ENCODE measurements at regions not wholly inside any gene's neighbourhood (a gene's known extent, or its start where the extent isn't known, plus 50 kb on each side); places are given as distances from the start of the nearest gene placed in this dataset.
"Not testable (repeated sequence)": the region's sequence is repeated elsewhere in the genome, so short reads cannot be mapped to it uniquely, and the experiment has no call there.

DNA sequence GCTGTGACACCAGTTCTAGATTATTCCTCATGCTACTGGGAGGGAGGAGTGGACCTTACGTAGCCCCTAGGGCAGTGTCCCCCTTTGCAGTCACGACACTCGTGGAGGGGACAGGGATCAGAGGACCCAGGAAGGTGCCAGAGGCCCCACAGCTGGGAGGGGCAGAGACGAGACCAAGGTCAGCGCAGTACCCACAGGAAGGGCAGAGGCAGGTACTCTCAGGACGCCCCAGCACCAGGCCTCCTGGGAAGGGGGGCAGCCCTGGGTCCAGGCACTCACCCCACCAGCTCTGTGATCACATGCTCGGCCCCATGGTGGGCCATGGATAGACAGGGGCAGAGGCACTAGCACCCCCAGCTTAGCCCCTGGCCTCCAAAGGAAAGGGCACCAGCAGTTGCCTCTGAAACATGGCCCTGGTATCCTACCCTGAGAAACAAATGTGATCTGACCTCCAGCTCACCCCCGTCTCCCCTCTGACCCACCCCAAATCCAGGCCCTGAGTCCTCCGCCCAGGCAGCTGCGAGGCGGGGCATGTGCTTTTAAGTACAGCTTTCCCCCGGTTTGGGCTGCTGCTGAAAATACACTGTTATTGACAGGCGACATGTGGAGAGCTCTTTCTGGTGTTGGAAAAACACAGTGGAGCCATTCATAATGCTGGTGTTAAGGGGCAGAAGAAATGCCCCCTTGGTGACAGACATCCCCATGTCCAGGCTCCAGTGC, 361.9 kb downstream of the C16orf95 start:
- Histone ChIP-seq H3K4me1 (ENCODE audit: insufficient read depth, low read length) (peaks cover 24% of the 10 kb centered on the region), H3K79me2 (ENCODE audit: insufficient read depth, low read length) (peaks cover 9% of the 10 kb centered on the region), H4K20me1 (ENCODE audit: insufficient read depth, low read length) (no peaks in the 10 kb centered on the region), H3K4me2 (ENCODE audit: low read length) (no peak overlapping the region), H3K27me3 (ENCODE audit: insufficient read depth, low read length) (peaks cover 6% of the 10 kb centered on the region), H2AFZ (ENCODE audit: low read depth, low read length) (no peak overlapping the region), H3K9me3 (ENCODE audit: insufficient read depth, low read depth, low read length) (peaks cover 5% of the 10 kb centered on the region), H3K36me3 (ENCODE audit: insufficient read depth, low read length) (no peaks in the 10 kb centered on the region), H3K9ac (ENCODE audit: low read length) (no peak overlapping the region), H3K4me3 (ENCODE audit: insufficient read depth, low read depth, low read length) (no peak overlapping the region), H3K27ac (ENCODE audit: low read depth, low read length) (no peak overlapping the region)
- H3K27me3 Mint-ChIP-seq (ENCODE audit: low read depth, unreplicated experiment), result peaks cover 17% of the 10 kb centered on the region
- DNase-seq (ENCODE audit: low read depth), result no peak
- no peaks in the 10 kb centered on the region for H3K9me3 Mint-ChIP-seq (ENCODE audit: unreplicated experiment)
- no peak overlapping the region for H3K27ac Mint-ChIP-seq (ENCODE audit: unreplicated experiment)
- no peak for TF ChIP-seq EZH2 (IDR thresholded peaks at IDR 0.05; ENCODE audit: insufficient read depth, low read length)
- TF ChIP-seq, protein P1, sequence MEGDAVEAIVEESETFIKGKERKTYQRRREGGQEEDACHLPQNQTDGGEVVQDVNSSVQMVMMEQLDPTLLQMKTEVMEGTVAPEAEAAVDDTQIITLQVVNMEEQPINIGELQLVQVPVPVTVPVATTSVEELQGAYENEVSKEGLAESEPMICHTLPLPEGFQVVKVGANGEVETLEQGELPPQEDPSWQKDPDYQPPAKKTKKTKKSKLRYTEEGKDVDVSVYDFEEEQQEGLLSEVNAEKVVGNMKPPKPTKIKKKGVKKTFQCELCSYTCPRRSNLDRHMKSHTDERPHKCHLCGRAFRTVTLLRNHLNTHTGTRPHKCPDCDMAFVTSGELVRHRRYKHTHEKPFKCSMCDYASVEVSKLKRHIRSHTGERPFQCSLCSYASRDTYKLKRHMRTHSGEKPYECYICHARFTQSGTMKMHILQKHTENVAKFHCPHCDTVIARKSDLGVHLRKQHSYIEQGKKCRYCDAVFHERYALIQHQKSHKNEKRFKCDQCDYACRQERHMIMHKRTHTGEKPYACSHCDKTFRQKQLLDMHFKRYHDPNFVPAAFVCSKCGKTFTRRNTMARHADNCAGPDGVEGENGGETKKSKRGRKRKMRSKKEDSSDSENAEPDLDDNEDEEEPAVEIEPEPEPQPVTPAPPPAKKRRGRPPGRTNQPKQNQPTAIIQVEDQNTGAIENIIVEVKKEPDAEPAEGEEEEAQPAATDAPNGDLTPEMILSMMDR (IDR thresholded peaks at IDR 0.05; ENCODE audit: insufficient read depth, low read depth, low read length), result no peak
- H3K36me3 Mint-ChIP-seq (ENCODE audit: low read depth, unreplicated experiment), result peaks cover 2% of the 10 kb centered on the region
- H3K4me3 Mint-ChIP-seq (ENCODE audit: unreplicated experiment), result no peak overlapping the region
- no peaks in the 10 kb centered on the region for H3K4me1 Mint-ChIP-seq (ENCODE audit: low read depth, unreplicated experiment)
- no peak for FAIRE-seq

DNA sequence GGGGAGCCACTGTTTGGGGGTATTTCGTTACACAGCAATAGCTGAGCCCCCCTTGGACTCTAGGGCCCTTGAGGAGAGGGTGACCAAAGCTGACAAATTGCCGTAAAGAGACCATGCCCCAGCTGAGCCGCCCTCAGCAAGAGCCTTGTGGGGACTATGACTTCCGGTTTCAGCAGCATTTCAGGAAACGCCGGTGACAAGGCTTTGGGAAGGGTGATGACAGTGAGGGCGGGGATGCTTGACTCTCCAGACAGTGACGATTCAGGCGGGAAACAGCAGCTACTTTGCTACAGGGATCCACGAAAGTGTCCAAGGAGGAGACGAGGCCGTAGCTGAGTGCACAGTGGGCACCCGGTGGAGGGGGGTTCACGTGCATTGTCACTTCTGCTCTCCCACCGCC, 360.8 kb downstream of the C16orf95 start:
- Mint-ChIP-seq H3K4me1 (ENCODE audit: low read depth, unreplicated experiment) (peaks cover 6% of the 10 kb centered on the region), H3K27me3 (ENCODE audit: low read depth, unreplicated experiment) (peaks cover 27% of the 10 kb centered on the region), H3K36me3 (ENCODE audit: low read depth, unreplicated experiment) (peaks cover 2% of the 10 kb centered on the region), H3K9me3 (ENCODE audit: unreplicated experiment) (no peaks in the 10 kb centered on the region), H3K27ac (ENCODE audit: unreplicated experiment) (no peak overlapping the region), H3K4me3 (ENCODE audit: unreplicated experiment) (no peak overlapping the region)
- DNase-seq (ENCODE audit: low read depth) (no peak), FAIRE-seq (no peak)
- no peaks in the 10 kb centered on the region for H3K79me2 ChIP-seq (ENCODE audit: insufficient read depth, low read length)
- H3K27me3 ChIP-seq (ENCODE audit: insufficient read depth, low read length), result peaks cover 7% of the 10 kb centered on the region
- no peak overlapping the region for H3K4me2 ChIP-seq (ENCODE audit: low read length)
- H3K9me3 ChIP-seq (ENCODE audit: insufficient read depth, low read depth, low read length), result no peaks in the 10 kb centered on the region
- TF ChIP-seq, protein P1 (IDR thresholded peaks at IDR 0.05; ENCODE audit: insufficient read depth, low read depth, low read length), result no peak
- TF ChIP-seq EZH2 (IDR thresholded peaks at IDR 0.05; ENCODE audit: insufficient read depth, low read length), result no peak
- H3K9ac ChIP-seq (ENCODE audit: low read length), result no peak overlapping the region
- no peaks in the 10 kb centered on the region for H4K20me1 ChIP-seq (ENCODE audit: insufficient read depth, low read length)
- no peak overlapping the region for H3K27ac ChIP-seq (ENCODE audit: low read depth, low read length)
- peaks cover 24% of the 10 kb centered on the region for H3K4me1 ChIP-seq (ENCODE audit: insufficient read depth, low read length)
- no peak overlapping the region for H2AFZ ChIP-seq (ENCODE audit: low read depth, low read length)
- no peaks in the 10 kb centered on the region for H3K36me3 ChIP-seq (ENCODE audit: insufficient read depth, low read length)
- no peak overlapping the region for H3K4me3 ChIP-seq (ENCODE audit: insufficient read depth, low read depth, low read length)

DNA sequence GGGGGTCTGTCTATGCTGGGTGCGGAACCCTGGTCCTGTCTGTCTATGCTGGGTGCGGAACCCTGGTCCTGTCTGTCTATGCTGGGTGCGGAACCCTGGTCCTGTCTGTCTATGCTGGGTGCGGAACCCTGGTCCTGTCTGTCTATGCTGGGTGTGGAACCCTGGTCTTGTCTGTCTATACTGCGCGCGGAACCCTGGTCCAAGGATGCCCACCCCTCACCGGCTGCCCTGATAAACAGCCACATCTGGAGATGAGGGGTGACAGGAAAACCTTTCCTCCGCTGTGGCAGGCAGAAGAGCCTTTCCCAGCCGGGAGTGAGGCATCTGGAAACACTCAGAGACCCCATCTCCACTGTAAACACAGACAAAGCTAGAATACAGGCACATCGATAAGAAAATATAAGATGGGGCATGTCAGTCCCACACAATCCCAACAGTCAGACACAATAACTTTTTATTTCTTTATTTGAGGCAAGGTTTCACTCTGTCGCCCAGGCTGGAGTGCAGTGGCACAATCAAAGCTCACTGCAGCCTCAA, 359.5 kb downstream of the C16orf95 start:
- H3K27me3 ChIP-seq (ENCODE audit: insufficient read depth, low read length); H3K27ac Mint-ChIP-seq (ENCODE audit: unreplicated experiment); H3K4me3 Mint-ChIP-seq (ENCODE audit: unreplicated experiment); H4K20me1 ChIP-seq (ENCODE audit: insufficient read depth, low read length); H3K36me3 Mint-ChIP-seq (ENCODE audit: low read depth, unreplicated experiment); FAIRE-seq; H3K9ac ChIP-seq (ENCODE audit: low read length); H2AFZ ChIP-seq (ENCODE audit: low read depth, low read length); H3K36me3 ChIP-seq (ENCODE audit: insufficient read depth, low read length); H3K4me1 Mint-ChIP-seq (ENCODE audit: low read depth, unreplicated experiment); H3K9me3 ChIP-seq (ENCODE audit: insufficient read depth, low read depth, low read length); H3K79me2 ChIP-seq (ENCODE audit: insufficient read depth, low read length); H3K9me3 Mint-ChIP-seq (ENCODE audit: unreplicated experiment); H3K4me2 ChIP-seq (ENCODE audit: low read length); H3K4me3 ChIP-seq (ENCODE audit: insufficient read depth, low read depth, low read length); DNase-seq (ENCODE audit: low read depth); H3K27ac ChIP-seq (ENCODE audit: low read depth, low read length): not testable (repeated sequence)
- H3K4me1 ChIP-seq (ENCODE audit: insufficient read depth, low read length), result peaks cover 11% of the 10 kb centered on the region
- H3K27me3 Mint-ChIP-seq (ENCODE audit: low read depth, unreplicated experiment), result peaks cover 36% of the 10 kb centered on the region

Measured in astrocyte (in vitro differentiated cells and primary cell).